SK-N-SH (cell line): ENCODE measurements at regions not wholly inside any gene's neighbourhood (a gene's known extent, or its start where the extent isn't known, plus 50 kb on each side); places are given as distances from the start of the nearest gene placed in this dataset.

Experiments used
- CTCF ChIP-seq: fragments of 200-600 bp; sonication (generic); IDR thresholded peaks from 2 replicates; pipeline ENCODE4 v1.6.1; 2017; ENCODE audit warnings: antibody characterized with exemption, mild to moderate bottlenecking, moderate library complexity
- ELF1 ChIP-seq: IDR thresholded peaks from 2 replicates; pipeline ENCODE4 v1.4.0; 2012
- EZH2phosphoT487 ChIP-seq: fragments of 200-600 bp; sonication (generic); IDR thresholded peaks from 2 replicates; pipeline ENCODE4 v1.6.1; 2017; ENCODE audit warnings: low read depth, mixed run types, mild to moderate bottlenecking, antibody characterized with exemption, moderate library complexity, borderline replicate concordance
- FOXJ3 ChIP-seq: sonication (generic); formaldehyde crosslinking; IDR thresholded peaks from 2 replicates; pipeline ENCODE4 v1.5.1; 2020; ENCODE audit warnings: mild to moderate bottlenecking, missing genetic modification reagents
- JUND ChIP-seq: IDR thresholded peaks from 2 replicates; pipeline ENCODE4 v1.4.0; 2012
- MAX ChIP-seq: IDR thresholded peaks from 2 replicates; pipeline ENCODE4 v1.4.0; 2012; ENCODE audit warnings: low read depth
- PBX3 ChIP-seq: IDR thresholded peaks from 2 replicates; pipeline ENCODE4; 2012
- POLR2AphosphoS5 ChIP-seq: IDR thresholded peaks from 2 replicates; pipeline ENCODE4 v1.6.1; 2012; ENCODE audit warnings: low read depth, low read length
- RAD21 ChIP-seq: IDR thresholded peaks from 2 replicates; pipeline ENCODE4 v1.6.1; 2012; ENCODE audit warnings: mild to moderate bottlenecking, low read length
- RCOR1 ChIP-seq: fragments of 150-350 bp; IDR thresholded peaks from 2 replicates; pipeline ENCODE4 v1.6.1; 2017; ENCODE audit warnings: antibody characterized with exemption, low read length
- REST ChIP-seq: IDR thresholded peaks from 2 replicates; pipeline ENCODE4 v1.6.1; 2012; ENCODE audit warnings: mild to moderate bottlenecking, low read depth, low read length, moderate library complexity
- RXRA ChIP-seq: IDR thresholded peaks from 2 replicates; pipeline ENCODE4 v1.4.0; 2012; ENCODE audit warnings: low read depth, mild to moderate bottlenecking, borderline replicate concordance
- SIN3A ChIP-seq: IDR thresholded peaks from 2 replicates; pipeline ENCODE4 v1.6.1; 2012; ENCODE audit warnings: low read depth, mild to moderate bottlenecking, low read length, moderate library complexity, borderline replicate concordance

GRCh38 chr18:30510882-30511281 lies 531.7 kb downstream of the DSC3 start:
- TF ChIP-seq RXRA (no peak), JUND (no peak), CTCF (no peak), EZH2phosphoT487 (no peak), RAD21 (no peak), MAX (no peak), POLR2AphosphoS5 (no peak), PBX3 (no peak), RCOR1 (no peak), ELF1 (no peak), REST (no peak), SIN3A (no peak), FOXJ3 (no peak)
